ENCODE measurements at regions not wholly inside any gene's neighbourhood (a gene's known extent, or its start where the extent isn't known, plus 50 kb on each side); places are given as distances from the start of the nearest gene placed in this dataset.

- no peaks in the 10 kb centered on the region for H3F3A ChIP-seq (replicated peaks; ENCODE audit: low read depth)
- H3K4me3 ChIP-seq = no peak overlapping the region
- no peak overlapping the region for H3K4me2 ChIP-seq
- H2AFZ ChIP-seq = no peak overlapping the region
- H3K27ac ChIP-seq (ENCODE audit: low read depth) = no peak overlapping the region
- H3K36me3 Mint-ChIP-seq (ENCODE audit: low read depth) = no peaks in the 10 kb centered on the region
- H3K4me1 ChIP-seq (ENCODE audit: insufficient read depth) = no peaks in the 10 kb centered on the region
- no peaks in the 10 kb centered on the region; the same call in 2 of the 3 replicates for H3K4me1 Mint-ChIP-seq
- H3K4me3 Mint-ChIP-seq = no peak overlapping the region
- H3K27ac Mint-ChIP-seq = no peak overlapping the region
- no peaks in the 10 kb centered on the region for H3K9me3 Mint-ChIP-seq
- no peaks in the 10 kb centered on the region for H3K36me3 ChIP-seq (ENCODE audit: insufficient read depth)
- H3K79me2 ChIP-seq (replicated peaks; ENCODE audit: insufficient read depth) = no peaks in the 10 kb centered on the region
- no peaks in the 10 kb centered on the region for H3K27me3 ChIP-seq (ENCODE audit: insufficient read depth)
- peak; percentile 62 to 85 for TF ChIP-seq CTCF (conservative IDR thresholded peaks at IDR 0.05; ENCODE audit: low read depth in 2 of 2)
- TF ChIP-seq EZH2phosphoT487 (IDR thresholded peaks at IDR 0.05; ENCODE audit: unreplicated experiment) = no peak
- no peaks in the 10 kb centered on the region for H4K20me1 ChIP-seq (replicated peaks; ENCODE audit: insufficient read depth)
- no peaks in the 10 kb centered on the region for H3K27me3 Mint-ChIP-seq (ENCODE audit: insufficient read depth, low read depth, poor library complexity)
- ATAC-seq (peak; percentile 54; the same call in 2 of the 3 replicates), DNase-seq (ENCODE audit: low spot score) (peak; percentile 64)
- no peaks in the 10 kb centered on the region for H3K9me2 ChIP-seq (ENCODE audit: insufficient read depth)
Observed at GRCh38 chr14:41280745-41281144, 325.9 kb upstream of the LRFN5 start.

GRCh38 chr14:41277450-41277849, 329.2 kb upstream of the LRFN5 start:
- no peak overlapping the region for H2AFZ ChIP-seq
- no peak for DNase-seq (ENCODE audit: low spot score)
- H3K36me3 Mint-ChIP-seq (ENCODE audit: low read depth) = no peaks in the 10 kb centered on the region
- TF ChIP-seq ETS1 (IDR thresholded peaks at IDR 0.05) = no peak
- no peak for TF ChIP-seq CREB1 (CRISPR knock-in tag; IDR thresholded peaks at IDR 0.05; ENCODE audit: low read depth)
- no peak for TF ChIP-seq STAT1 (IDR thresholded peaks at IDR 0.05; ENCODE audit: unreplicated experiment)
- no peaks in the 10 kb centered on the region for H3F3A ChIP-seq (replicated peaks; ENCODE audit: low read depth)
- H3K9me2 ChIP-seq (ENCODE audit: insufficient read depth) = no peaks in the 10 kb centered on the region
- no peak overlapping the region for H3K4me3 Mint-ChIP-seq
- H3K27me3 ChIP-seq (ENCODE audit: insufficient read depth) = no peaks in the 10 kb centered on the region
- no peak overlapping the region for H3K27ac ChIP-seq (ENCODE audit: low read depth)
- H3K4me1 Mint-ChIP-seq = no peaks in the 10 kb centered on the region; the same call in 2 of the 3 replicates
- ATAC-seq = no peak
- H3K4me1 ChIP-seq (ENCODE audit: insufficient read depth) = no peaks in the 10 kb centered on the region
- no peak overlapping the region for H3K4me2 ChIP-seq
- no peak overlapping the region for H3K4me3 ChIP-seq
- H3K9me3 Mint-ChIP-seq = no peaks in the 10 kb centered on the region
- H4K20me1 ChIP-seq (replicated peaks; ENCODE audit: insufficient read depth) = no peaks in the 10 kb centered on the region
- H3K79me2 ChIP-seq (replicated peaks; ENCODE audit: insufficient read depth) = no peaks in the 10 kb centered on the region
- no peaks in the 10 kb centered on the region for H3K36me3 ChIP-seq (ENCODE audit: insufficient read depth)
- H3K27ac Mint-ChIP-seq = no peak overlapping the region
- H3K27me3 Mint-ChIP-seq (ENCODE audit: insufficient read depth, low read depth, poor library complexity) = no peaks in the 10 kb centered on the region

GRCh38 chr14:41257476-41257875, 349.2 kb upstream of the LRFN5 start:
- Histone ChIP-seq H3K4me3 (no peak overlapping the region), H3K4me2 (no peak overlapping the region), H3K79me2 (replicated peaks; ENCODE audit: insufficient read depth) (no peaks in the 10 kb centered on the region), H2AFZ (no peak overlapping the region), H3K27ac (ENCODE audit: low read depth) (no peak overlapping the region), H4K20me1 (replicated peaks; ENCODE audit: insufficient read depth) (no peaks in the 10 kb centered on the region), H3K27me3 (ENCODE audit: insufficient read depth) (no peaks in the 10 kb centered on the region), H3K36me3 (ENCODE audit: insufficient read depth) (no peaks in the 10 kb centered on the region), H3K9me2 (ENCODE audit: insufficient read depth) (no peaks in the 10 kb centered on the region), H3K4me1 (ENCODE audit: insufficient read depth) (no peaks in the 10 kb centered on the region), H3F3A (replicated peaks; ENCODE audit: low read depth) (no peaks in the 10 kb centered on the region)
- no peaks in the 10 kb centered on the region for H3K27me3 Mint-ChIP-seq (ENCODE audit: insufficient read depth, low read depth, poor library complexity)
- no peak overlapping the region for H3K4me3 Mint-ChIP-seq
- H3K36me3 Mint-ChIP-seq (ENCODE audit: low read depth) = peaks cover 4% of the 10 kb centered on the region; the same call in 2 of the 3 replicates
- ATAC-seq (no peak), DNase-seq (ENCODE audit: low spot score) (no peak)
- no peaks in the 10 kb centered on the region for H3K4me1 Mint-ChIP-seq
- peaks cover 8% of the 10 kb centered on the region for H3K9me3 Mint-ChIP-seq
- no peak overlapping the region for H3K27ac Mint-ChIP-seq
- TF ChIP-seq REST (IDR thresholded peaks at IDR 0.05; ENCODE audit: unreplicated experiment) (no peak), JUNB (IDR thresholded peaks at IDR 0.05; ENCODE audit: unreplicated experiment) (no peak), CTCF (conservative IDR thresholded peaks at IDR 0.05; ENCODE audit: low read depth in 2 of 2) (no peak), EZH2phosphoT487 (IDR thresholded peaks at IDR 0.05; ENCODE audit: unreplicated experiment) (no peak), ZNF114 (CRISPR knock-in tag; IDR thresholded peaks at IDR 0.05) (no peak)

All from GM23338 (cell line).